ENCODE measurements at regions not wholly inside any gene's neighbourhood (a gene's known extent, or its start where the extent isn't known, plus 50 kb on each side); places are given as distances from the start of the nearest gene placed in this dataset.
A peak's percentile ranks its signal among the peaks of the same experiment; 100 is the strongest.

DNA sequence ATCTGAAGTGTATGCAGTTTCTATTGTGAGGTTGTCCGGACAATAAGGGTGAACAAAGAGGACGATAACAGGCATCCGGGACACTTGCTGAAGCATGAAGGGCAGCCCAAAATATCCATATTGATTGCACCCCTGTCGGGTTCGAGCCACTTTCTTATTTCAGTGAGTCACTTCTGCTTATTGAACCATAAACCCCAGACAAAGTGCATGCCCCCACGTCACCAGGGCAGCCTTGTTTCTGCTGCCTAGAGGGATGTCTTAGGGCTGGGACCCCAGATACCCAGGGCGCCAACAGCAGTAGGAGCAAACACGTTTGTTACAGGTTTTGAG is 175.3 kb upstream of the LYZL1 start:
- Mint-ChIP-seq H3K27ac (no peak overlapping the region), H3K4me3 (no peak overlapping the region), H3K9me3 (ENCODE audit: low read depth) (peaks cover 17% of the 10 kb centered on the region), H3K36me3 (ENCODE audit: low read depth) (no peaks in the 10 kb centered on the region), H3K4me1 (no peaks in the 10 kb centered on the region), H3K27me3 (peaks cover 7% of the 10 kb centered on the region)
- no peak for ATAC-seq
- no peak for DNase-seq
- ChIA-PET CTCF (no interaction called here), POLR2A (no interaction called here)
- intact Hi-C loops (cut with DNase I, micrococcal nuclease), result no loop called here

DNA sequence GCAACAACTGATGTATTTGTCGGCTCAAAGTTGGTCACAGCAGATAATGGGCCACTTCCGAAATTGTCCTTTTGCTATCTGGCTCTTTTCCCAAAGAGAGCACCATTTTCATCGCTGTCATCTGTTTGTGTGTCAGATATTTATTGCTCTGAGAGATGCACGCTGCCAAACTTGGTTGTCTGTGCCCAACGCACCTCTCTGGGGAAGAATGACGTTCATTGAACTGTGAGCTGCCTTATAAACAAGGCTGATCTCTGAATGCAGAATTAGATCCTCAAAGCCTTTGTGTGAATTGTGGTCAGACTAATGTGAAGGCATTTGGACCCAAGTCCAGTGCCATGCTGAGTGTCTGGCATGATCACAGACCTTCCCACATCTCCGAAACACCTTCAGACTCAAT is 174.7 kb upstream of the LYZL1 start:
- DNase-seq, result no peak
- ATAC-seq, result no peak
- H3K9me3 Mint-ChIP-seq (ENCODE audit: low read depth), result peaks cover 22% of the 10 kb centered on the region
- H3K27me3 Mint-ChIP-seq, result peaks cover 7% of the 10 kb centered on the region
- no peaks in the 10 kb centered on the region for H3K4me1 Mint-ChIP-seq
- H3K36me3 Mint-ChIP-seq (ENCODE audit: low read depth), result no peaks in the 10 kb centered on the region
- intact Hi-C loops (cut with DNase I, micrococcal nuclease), result no loop called here
- POLR2A ChIA-PET, result no interaction called here
- H3K4me3 Mint-ChIP-seq, result no peak overlapping the region
- no peak overlapping the region for H3K27ac Mint-ChIP-seq
- CTCF ChIA-PET, result no interaction called here

DNA sequence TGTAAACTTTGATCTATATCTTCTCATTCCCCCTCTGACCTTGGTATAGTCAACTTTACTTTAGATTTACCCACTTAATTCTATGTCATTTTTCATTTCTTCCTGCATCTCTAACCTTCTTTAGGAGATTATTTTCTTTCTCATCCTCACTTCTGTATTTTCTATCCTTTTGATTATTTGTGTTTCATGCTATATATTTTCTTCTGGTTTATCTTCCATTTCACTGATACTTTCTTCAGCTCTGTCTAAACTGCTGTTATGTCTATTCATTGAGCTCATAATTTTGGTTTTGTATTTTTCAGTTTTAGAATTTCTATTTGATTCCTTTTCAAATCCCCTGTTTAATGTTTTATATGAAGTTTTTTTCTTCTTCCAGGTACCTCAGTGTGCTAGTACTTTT is 171.1 kb upstream of the LYZL1 start:
- POLR2A ChIA-PET, result no interaction called here
- intact Hi-C loops (cut with DNase I, micrococcal nuclease), result no loop called here
- CTCF ChIA-PET, result no interaction called here
- Mint-ChIP-seq H3K27ac (no peak overlapping the region), H3K36me3 (ENCODE audit: low read depth) (no peaks in the 10 kb centered on the region), H3K4me3 (no peak overlapping the region), H3K9me3 (ENCODE audit: low read depth) (peaks cover 22% of the 10 kb centered on the region), H3K27me3 (peaks cover 4% of the 10 kb centered on the region), H3K4me1 (no peaks in the 10 kb centered on the region)
- ATAC-seq (no peak), DNase-seq (no peak)

DNA sequence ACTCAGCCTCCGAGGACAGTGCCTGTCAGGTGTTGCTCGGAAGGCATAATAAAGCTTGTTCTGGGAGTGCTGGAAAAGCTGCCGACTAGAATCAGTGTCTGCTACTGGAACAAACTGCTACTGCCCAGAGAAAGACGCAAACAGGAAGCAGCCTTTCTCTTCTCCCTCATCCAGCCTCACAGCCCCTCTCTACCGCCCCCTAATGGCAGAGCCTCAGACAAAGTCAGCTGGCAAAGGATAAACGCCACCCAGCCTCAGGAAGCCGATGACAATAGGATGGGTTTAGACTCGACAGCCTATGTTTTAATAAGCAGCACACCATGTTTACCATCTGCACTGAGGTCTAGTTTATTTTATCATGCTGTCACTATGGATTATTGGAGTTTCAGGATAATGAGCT is 169.5 kb upstream of the LYZL1 start:
- H3K4me1 Mint-ChIP-seq, result no peaks in the 10 kb centered on the region
- no peak overlapping the region for H3K4me3 Mint-ChIP-seq
- no peak overlapping the region for H3K27ac Mint-ChIP-seq
- H3K27me3 Mint-ChIP-seq, result no peaks in the 10 kb centered on the region
- H3K9me3 Mint-ChIP-seq (ENCODE audit: low read depth), result peaks cover 22% of the 10 kb centered on the region
- no peaks in the 10 kb centered on the region for H3K36me3 Mint-ChIP-seq (ENCODE audit: low read depth)
- ChIA-PET POLR2A (no interaction called here), CTCF (interaction anchor here (0.7 to 2.1 kb wide), 3 partner anchors 10 to 96 kb away, joined by 3 to 6 read pairs (median 4); no protein-coding TSS in a partner anchor)
- ATAC-seq (no peak), DNase-seq (peak; percentile 51)
- intact Hi-C loops (cut with DNase I, micrococcal nuclease), result no loop called here

DNA sequence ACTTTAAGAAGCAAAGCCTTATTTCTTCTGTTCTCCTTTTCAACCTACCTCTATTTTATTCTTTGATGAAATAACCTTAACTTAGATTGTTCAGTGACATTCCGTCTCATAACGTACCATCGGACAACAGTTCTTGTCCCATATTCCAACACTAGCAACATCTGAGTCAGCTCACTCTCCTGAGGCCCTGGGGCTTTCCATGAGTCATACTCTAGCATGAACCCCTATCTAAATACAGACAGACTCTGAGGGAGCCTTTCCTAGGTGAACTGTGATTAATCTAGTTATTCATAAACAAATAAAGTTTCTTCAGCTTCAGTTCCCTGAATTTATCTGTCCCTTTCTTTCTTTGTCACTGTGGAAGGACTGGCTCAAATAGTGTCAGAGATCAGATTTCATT is 168.7 kb upstream of the LYZL1 start:
- Mint-ChIP-seq H3K36me3 (ENCODE audit: low read depth) (no peaks in the 10 kb centered on the region), H3K27me3 (no peaks in the 10 kb centered on the region), H3K9me3 (ENCODE audit: low read depth) (peaks cover 22% of the 10 kb centered on the region), H3K27ac (no peak overlapping the region), H3K4me1 (no peaks in the 10 kb centered on the region), H3K4me3 (no peak overlapping the region)
- DNase-seq, result no peak
- ChIA-PET POLR2A (no interaction called here), CTCF (interaction anchor here (1.0 to 2.1 kb wide), 3 partner anchors 9 to 52 kb away, joined by 3 to 6 read pairs (median 4); no protein-coding TSS in a partner anchor)
- ATAC-seq, result no peak
- intact Hi-C loops (cut with DNase I, micrococcal nuclease), result no loop called here

DNA sequence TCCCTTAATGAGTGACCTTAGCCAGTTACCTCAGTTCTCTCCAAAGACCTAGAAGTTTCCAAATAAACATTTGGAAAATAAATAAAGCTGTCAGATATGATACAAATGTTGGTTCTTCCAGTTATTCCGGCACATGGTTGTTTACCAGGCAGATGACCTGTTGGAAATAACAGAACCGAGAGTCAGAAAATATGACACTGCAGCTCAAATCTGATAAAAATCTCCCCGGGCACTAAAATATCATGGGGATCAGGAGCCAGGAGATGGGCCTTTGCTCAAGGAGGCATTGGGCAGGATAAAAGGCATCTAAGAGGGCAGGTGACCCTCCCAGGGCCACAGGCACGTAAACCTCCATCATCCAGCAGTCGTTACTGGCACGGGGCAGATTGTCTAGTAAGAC is 164.0 kb upstream of the LYZL1 start:
- Mint-ChIP-seq H3K4me3 (no peak overlapping the region), H3K27me3 (peaks cover 3% of the 10 kb centered on the region), H3K9me3 (ENCODE audit: low read depth) (no peaks in the 10 kb centered on the region), H3K36me3 (ENCODE audit: low read depth) (no peaks in the 10 kb centered on the region), H3K4me1 (no peaks in the 10 kb centered on the region), H3K27ac (no peak overlapping the region)
- intact Hi-C loops (cut with DNase I, micrococcal nuclease), result no loop called here
- CTCF ChIA-PET, result no interaction called here
- no peak for ATAC-seq
- DNase-seq, result no peak
- POLR2A ChIA-PET, result no interaction called here

DNA sequence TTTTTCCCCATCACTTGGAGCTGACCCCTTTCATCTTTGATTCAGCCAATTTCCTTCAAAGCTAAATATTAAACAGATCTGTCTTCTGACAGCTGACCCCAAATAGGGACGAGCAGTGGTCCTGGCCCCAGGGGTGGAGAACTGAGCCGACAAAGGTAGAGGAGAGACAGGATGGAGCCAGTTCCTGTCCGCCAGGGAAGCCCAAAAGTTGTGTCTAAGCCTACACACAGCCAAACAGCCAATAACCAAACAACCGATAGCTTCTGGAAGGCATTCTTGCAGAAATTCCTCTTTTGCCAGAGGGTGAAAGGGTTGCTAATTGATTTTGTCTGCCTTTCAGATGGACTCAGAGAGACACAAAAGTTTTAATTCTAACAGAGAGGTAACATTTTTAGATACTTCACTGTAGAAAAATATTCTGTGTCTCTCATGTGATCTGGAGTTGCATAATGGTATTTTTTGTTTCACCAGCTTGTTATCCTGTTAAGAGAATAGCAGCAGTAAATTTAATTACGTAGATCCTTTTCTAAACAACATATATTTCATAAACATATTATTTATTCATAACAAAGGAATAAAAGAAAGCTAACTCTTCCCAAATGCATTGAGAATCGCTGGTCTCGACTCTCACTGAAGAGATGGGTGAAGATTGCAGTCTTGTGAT is 161.7 kb upstream of the LYZL1 start:
- intact Hi-C loops (cut with DNase I, micrococcal nuclease), result no loop called here
- Mint-ChIP-seq H3K27ac (no peak overlapping the region), H3K36me3 (ENCODE audit: low read depth) (no peaks in the 10 kb centered on the region), H3K27me3 (peaks cover 10% of the 10 kb centered on the region), H3K9me3 (ENCODE audit: low read depth) (no peaks in the 10 kb centered on the region), H3K4me1 (no peaks in the 10 kb centered on the region), H3K4me3 (no peak overlapping the region)
- ChIA-PET CTCF (interaction anchor here (0.6 kb wide), 1 partner anchor 30 kb away, joined by 3 read pairs; no protein-coding TSS in a partner anchor), POLR2A (no interaction called here)
- no peak for DNase-seq
- no peak for ATAC-seq

DNA sequence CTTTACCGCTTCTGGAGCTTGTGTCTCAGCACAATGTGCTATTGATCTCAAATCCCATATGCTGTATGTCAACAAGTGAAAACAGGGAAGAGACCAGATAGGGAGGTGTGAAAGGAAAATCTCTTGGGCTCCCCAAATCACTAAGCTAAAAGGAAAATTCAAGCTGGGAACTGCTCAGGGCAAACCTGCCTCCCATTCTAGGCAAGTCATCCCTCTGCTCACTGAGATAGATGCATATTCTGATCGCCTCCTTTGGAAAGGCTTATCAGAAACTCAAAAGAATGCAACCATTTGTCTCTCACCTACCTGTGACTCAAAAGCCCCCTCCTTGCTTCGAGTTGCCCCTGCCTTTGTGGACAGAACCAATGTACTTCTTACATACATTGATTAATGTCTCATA is 161.1 kb upstream of the LYZL1 start:
- ChIA-PET CTCF (no interaction called here), POLR2A (no interaction called here)
- Mint-ChIP-seq H3K36me3 (ENCODE audit: low read depth) (no peaks in the 10 kb centered on the region), H3K4me3 (no peak overlapping the region), H3K27ac (no peak overlapping the region), H3K27me3 (peaks cover 13% of the 10 kb centered on the region), H3K9me3 (ENCODE audit: low read depth) (no peaks in the 10 kb centered on the region), H3K4me1 (no peaks in the 10 kb centered on the region)
- DNase-seq, result no peak
- intact Hi-C loops (cut with DNase I, micrococcal nuclease), result no loop called here
- no peak for ATAC-seq

DNA sequence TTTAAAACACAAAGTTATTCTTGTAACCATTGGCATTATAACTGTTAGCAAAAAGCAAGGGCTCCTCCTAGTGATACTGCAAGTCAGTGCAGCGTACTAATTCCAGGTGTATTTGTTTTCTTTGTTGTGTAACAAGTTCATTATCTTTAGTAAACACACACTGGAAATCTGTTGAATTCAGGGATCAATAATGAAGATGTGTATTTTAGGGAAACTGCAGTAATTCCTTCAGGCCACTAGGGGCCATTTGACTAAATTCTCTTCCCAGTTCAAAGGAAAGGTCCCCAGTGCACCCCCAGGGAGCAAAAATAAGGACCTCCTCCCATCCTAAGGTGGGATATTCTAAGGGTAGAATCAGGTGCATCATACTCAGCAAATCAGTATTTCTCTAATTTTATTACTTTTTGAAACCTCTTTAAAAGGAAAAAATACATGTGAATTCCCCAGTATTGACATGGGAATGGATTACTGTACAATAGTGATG is 158.6 kb upstream of the LYZL1 start:
- Mint-ChIP-seq H3K4me3 (no peak overlapping the region), H3K9me3 (ENCODE audit: low read depth) (no peaks in the 10 kb centered on the region), H3K27me3 (peaks cover 22% of the 10 kb centered on the region), H3K27ac (no peak overlapping the region), H3K4me1 (no peaks in the 10 kb centered on the region), H3K36me3 (ENCODE audit: low read depth) (no peaks in the 10 kb centered on the region)
- ChIA-PET CTCF (no interaction called here), POLR2A (no interaction called here)
- ATAC-seq (no peak), DNase-seq (no peak)
- intact Hi-C loops (cut with DNase I, micrococcal nuclease), result loop anchor here in 1 of 2 experiments (10.0 kb wide), 1 partner anchor 465 kb away; no protein-coding TSS in a partner anchor

DNA sequence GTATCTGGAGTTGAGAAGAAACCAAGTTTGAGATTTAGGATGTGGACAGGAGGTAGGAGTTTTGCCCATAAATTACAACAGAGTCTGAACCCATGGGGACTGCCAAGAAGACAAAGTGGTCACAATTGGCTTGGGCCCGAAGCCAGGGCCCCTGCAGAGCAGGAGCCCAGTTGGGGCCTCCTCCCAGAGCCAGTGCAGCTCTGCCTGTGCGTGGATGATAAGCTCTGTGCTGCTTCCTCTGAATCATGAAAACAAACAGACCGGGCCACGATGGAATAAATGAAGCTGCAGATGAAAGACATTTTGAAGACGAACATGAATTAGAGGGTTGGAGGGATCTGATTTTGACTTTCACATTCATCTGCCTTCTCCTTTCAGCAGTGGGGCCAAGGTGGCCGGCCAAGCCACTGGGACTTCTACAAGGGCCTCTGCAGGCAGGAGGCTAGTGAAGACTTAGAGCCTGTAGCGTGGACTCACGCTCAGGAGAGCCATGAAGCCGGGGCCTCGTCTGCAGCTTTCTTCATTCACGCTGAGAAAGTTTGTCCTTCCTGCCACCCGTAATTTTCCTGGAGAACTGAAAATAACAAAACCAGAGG is 156.8 kb upstream of the LYZL1 start:
- ATAC-seq, result no peak
- DNase-seq, result no peak
- Mint-ChIP-seq H3K27me3 (peaks cover 25% of the 10 kb centered on the region), H3K4me1 (no peaks in the 10 kb centered on the region), H3K27ac (no peak overlapping the region), H3K36me3 (ENCODE audit: low read depth) (no peaks in the 10 kb centered on the region), H3K9me3 (ENCODE audit: low read depth) (no peaks in the 10 kb centered on the region), H3K4me3 (no peak overlapping the region)
- ChIA-PET POLR2A (no interaction called here), CTCF (interaction anchor here (0.6 to 1.8 kb wide), 3 partner anchors 11 to 270 kb away, joined by 3 to 6 read pairs (median 3); no protein-coding TSS in a partner anchor)
- intact Hi-C loops (cut with DNase I, micrococcal nuclease), result loop anchor here in 1 of 2 experiments (10.0 kb wide), 1 partner anchor 467 kb away; no protein-coding TSS in a partner anchor

DNA sequence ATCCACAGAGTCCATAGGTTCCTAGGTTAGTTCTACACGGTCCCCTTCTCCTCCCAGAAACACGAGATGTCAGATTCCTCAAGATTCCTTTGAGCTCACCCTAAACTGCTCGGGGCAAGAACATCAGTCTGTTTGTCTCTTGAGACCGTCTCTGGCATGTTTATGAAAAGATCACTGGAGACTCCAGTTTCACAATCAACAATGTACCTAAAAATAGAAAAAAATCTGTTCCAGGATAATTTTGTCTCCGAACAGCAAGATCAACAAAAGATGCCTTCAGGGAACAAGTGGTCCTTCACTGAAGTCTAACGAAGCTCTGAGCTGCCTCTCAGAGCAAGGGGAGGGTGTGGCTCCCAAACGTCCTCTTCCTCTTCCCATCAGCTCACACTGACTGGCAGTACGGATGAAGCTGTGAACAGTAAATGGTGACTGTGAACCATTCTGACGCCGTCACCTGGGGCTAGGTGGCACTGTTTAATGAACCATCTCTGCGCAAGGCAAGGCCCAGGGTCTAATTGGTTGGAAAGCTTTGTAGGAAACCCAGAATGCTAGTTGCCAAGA is 156.2 kb upstream of the LYZL1 start:
- intact Hi-C loops (cut with DNase I, micrococcal nuclease), result loop anchor here in 1 of 2 experiments (10.0 kb wide), 1 partner anchor 468 kb away; no protein-coding TSS in a partner anchor
- DNase-seq (no peak), ATAC-seq (no peak)
- Mint-ChIP-seq H3K27ac (no peak overlapping the region), H3K36me3 (ENCODE audit: low read depth) (no peaks in the 10 kb centered on the region), H3K9me3 (ENCODE audit: low read depth) (no peaks in the 10 kb centered on the region), H3K27me3 (peaks cover 25% of the 10 kb centered on the region), H3K4me1 (no peaks in the 10 kb centered on the region), H3K4me3 (no peak overlapping the region)
- ChIA-PET CTCF (interaction anchor here (1.1 to 1.8 kb wide), 2 partner anchors 12 to 17 kb away, joined by 3 to 6 read pairs; no protein-coding TSS in a partner anchor), POLR2A (no interaction called here)

DNA sequence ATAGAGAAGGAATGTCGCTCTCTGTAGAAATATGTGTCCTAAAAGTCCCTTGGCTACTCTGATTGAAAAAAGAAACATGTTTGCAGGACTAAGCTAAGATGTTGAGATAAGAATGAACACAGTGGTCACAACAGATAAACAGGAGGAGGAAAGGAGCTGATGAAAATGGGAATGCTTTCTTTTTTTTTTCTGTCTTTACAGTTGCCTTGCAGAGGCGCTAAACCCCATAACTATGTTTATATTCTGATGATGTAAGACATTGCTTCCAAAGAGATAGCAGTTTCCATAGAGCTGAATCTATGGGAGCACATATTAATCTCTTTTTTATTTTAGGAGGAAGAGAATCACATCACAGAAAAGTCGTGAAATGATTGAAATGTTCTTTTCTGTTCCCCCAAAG is 153.5 kb upstream of the LYZL1 start:
- ChIA-PET POLR2A (no interaction called here), CTCF (no interaction called here)
- intact Hi-C loops (cut with DNase I, micrococcal nuclease), result loop anchor here in 1 of 2 experiments (10.0 kb wide), 1 partner anchor 471 kb away; no protein-coding TSS in a partner anchor
- H3K4me3 Mint-ChIP-seq, result no peak overlapping the region
- H3K9me3 Mint-ChIP-seq (ENCODE audit: low read depth), result no peaks in the 10 kb centered on the region
- H3K27ac Mint-ChIP-seq, result no peak overlapping the region
- peaks cover 24% of the 10 kb centered on the region for H3K27me3 Mint-ChIP-seq
- no peaks in the 10 kb centered on the region for H3K36me3 Mint-ChIP-seq (ENCODE audit: low read depth)
- no peaks in the 10 kb centered on the region for H3K4me1 Mint-ChIP-seq
- ATAC-seq (no peak), DNase-seq (no peak)
